Peyer's patch (tissue), 4 donors: ENCODE measurements at regions not wholly inside any gene's neighbourhood (a gene's known extent, or its start where the extent isn't known, plus 50 kb on each side); places are given as distances from the start of the nearest gene placed in this dataset.

ENCODE experiments used
- POLR2A ChIP-seq, 2 donors: fragments of 450-650 bp; IDR thresholded peaks; one replicate each; pipeline ENCODE4 v1.5.1; 2017; ENCODE audit warnings: antibody characterized with exemption in 2 of 2, mild to moderate bottlenecking in 2 of 2, moderate library complexity in 2 of 2
- TF ChIP-seq, protein P1 (sequence below), 6 experiments: fragments of 450-650 bp in 4 of 6; fragments of 200-600 bp in 2 of 6; sonication (generic) in 1 of 6; IDR thresholded peaks; one replicate each; pipeline ENCODE4 v1.5.1; 2017 to 2019; ENCODE audit warnings: antibody characterized with exemption in 6 of 6, mild to moderate bottlenecking in 3 of 6, moderate library complexity in 1 of 6

DNA sequence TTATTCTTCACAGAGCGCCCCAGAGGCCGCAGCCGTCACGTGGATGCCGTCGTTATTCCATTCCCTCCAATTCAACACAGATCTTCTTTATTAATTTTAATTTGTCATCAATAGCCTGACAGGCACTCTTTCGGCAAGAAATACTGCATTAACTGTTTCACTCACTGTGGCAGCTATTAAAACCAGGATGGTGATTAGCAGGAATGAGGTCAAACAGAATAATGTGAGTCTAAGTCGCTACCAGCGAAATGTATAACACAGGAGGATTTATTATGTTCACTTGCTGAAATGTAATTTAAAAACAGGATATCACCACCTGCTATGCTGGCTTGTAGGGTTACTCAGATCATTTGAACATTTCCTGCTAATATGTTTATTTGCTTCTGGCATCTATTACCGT lies 74.2 kb upstream of the MGMT start:
- TF ChIP-seq, protein P1, sequence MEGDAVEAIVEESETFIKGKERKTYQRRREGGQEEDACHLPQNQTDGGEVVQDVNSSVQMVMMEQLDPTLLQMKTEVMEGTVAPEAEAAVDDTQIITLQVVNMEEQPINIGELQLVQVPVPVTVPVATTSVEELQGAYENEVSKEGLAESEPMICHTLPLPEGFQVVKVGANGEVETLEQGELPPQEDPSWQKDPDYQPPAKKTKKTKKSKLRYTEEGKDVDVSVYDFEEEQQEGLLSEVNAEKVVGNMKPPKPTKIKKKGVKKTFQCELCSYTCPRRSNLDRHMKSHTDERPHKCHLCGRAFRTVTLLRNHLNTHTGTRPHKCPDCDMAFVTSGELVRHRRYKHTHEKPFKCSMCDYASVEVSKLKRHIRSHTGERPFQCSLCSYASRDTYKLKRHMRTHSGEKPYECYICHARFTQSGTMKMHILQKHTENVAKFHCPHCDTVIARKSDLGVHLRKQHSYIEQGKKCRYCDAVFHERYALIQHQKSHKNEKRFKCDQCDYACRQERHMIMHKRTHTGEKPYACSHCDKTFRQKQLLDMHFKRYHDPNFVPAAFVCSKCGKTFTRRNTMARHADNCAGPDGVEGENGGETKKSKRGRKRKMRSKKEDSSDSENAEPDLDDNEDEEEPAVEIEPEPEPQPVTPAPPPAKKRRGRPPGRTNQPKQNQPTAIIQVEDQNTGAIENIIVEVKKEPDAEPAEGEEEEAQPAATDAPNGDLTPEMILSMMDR (IDR thresholded peaks at IDR 0.05): no peak
- no peak for TF ChIP-seq POLR2A (IDR thresholded peaks at IDR 0.05)
